Transverse colon (tissue), 4 donors: ENCODE measurements at regions not wholly inside any gene's neighbourhood (a gene's known extent, or its start where the extent isn't known, plus 50 kb on each side); places are given as distances from the start of the nearest gene placed in this dataset.

Experiments used
- DNase-seq: peaks from one replicate; pipeline ENCODE4 v3.0.0-alpha.2; 2019
- H3K27ac ChIP-seq, 4 donors: fragments of 200-600 bp; sonication (generic); 2 replicates each; pipeline ENCODE4 v1.5.1; 2016 to 2018; ENCODE audit warnings: inconsistent platforms in 4 of 4
- H3K27me3 ChIP-seq: fragments of 200-600 bp; sonication (generic); 2 replicates; pipeline ENCODE4 v1.5.1; 2017; ENCODE audit warnings: inconsistent platforms
- H3K36me3 ChIP-seq, 4 donors: fragments of 200-600 bp; sonication (generic); 2 replicates each; pipeline ENCODE4 v1.5.1; 2017 to 2019; ENCODE audit warnings: inconsistent platforms in 4 of 4
- H3K4me1 ChIP-seq, 4 donors: fragments of 200-600 bp; sonication (generic); 2 replicates each; pipeline ENCODE4 v1.5.1; 2017 to 2020; ENCODE audit warnings: inconsistent platforms in 4 of 4
- H3K4me3 ChIP-seq, 4 donors: fragments of 200-600 bp; sonication (generic); 1 replicate in 1 of 4; 2 replicates in 3 of 4; pipeline versions ENCODE4 v1.5.1 to v1.6.1; 2017 to 2019; ENCODE audit warnings: inconsistent platforms in 4 of 4
- H3K9me3 ChIP-seq, 2 donors: fragments of 200-600 bp; sonication (generic); 2 replicates each; pipeline ENCODE4 v1.5.1; 2017 to 2019; ENCODE audit warnings: inconsistent platforms in 2 of 2
- EP300 ChIP-seq: sonication (generic); formaldehyde crosslinking; IDR thresholded peaks from one replicate; pipeline ENCODE4 v1.6.1; 2017; ENCODE audit warnings: antibody characterized with exemption, low read depth
- POLR2A ChIP-seq: fragments of 450-650 bp; IDR thresholded peaks from one replicate; pipeline ENCODE4 v1.6.1; 2016; ENCODE audit warnings: antibody characterized with exemption, mild to moderate bottlenecking, moderate library complexity
- POLR2AphosphoS5 ChIP-seq, 3 donors: sonication (generic); formaldehyde crosslinking; IDR thresholded peaks; one replicate each; pipeline ENCODE4 v1.6.1; 2016; ENCODE audit warnings: antibody characterized with exemption in 3 of 3
- WGBS, 2 donors: methylation state at CpG; one replicate each; pipeline ENCODE4 v1.1.5; 2018; ENCODE audit warnings: low coverage in 1 of 2; 5-methylcytosine and 5-hydroxymethylcytosine counted together
- in situ Hi-C, 4 donors: fragments of 200-750 bp; cut with MboI; loops; one replicate each; pipeline versions ENCODE4 v1.15.0 to v1.15.1; 2017; ENCODE audit warnings: low sequenced_read_pairs in 3 of 4, low pct_ligation_motif_present in 1 of 4, low pct_unique_long_range_greater_than_20kb in 1 of 4
- intact Hi-C: fragments of 100-400 bp; cut with DNase I; formaldehyde crosslinking; loops from one replicate; pipeline ENCODE4 v1.15.1; 2023; ENCODE audit warnings: low total_unique reads
- TF ChIP-seq, protein P1 (sequence below), 5 experiments: fragments of 200-600 bp in 3 of 5; fragments of 450-650 bp in 2 of 5; sonication (generic) in 3 of 5; IDR thresholded peaks; 1 replicate in 2 of 5; 2 replicates in 3 of 5; pipeline ENCODE4 v1.5.1; 2016 to 2017; ENCODE audit warnings: antibody characterized with exemption in 5 of 5, inconsistent platforms in 3 of 5, mild to moderate bottlenecking in 2 of 5, moderate library complexity in 1 of 5

DNA sequence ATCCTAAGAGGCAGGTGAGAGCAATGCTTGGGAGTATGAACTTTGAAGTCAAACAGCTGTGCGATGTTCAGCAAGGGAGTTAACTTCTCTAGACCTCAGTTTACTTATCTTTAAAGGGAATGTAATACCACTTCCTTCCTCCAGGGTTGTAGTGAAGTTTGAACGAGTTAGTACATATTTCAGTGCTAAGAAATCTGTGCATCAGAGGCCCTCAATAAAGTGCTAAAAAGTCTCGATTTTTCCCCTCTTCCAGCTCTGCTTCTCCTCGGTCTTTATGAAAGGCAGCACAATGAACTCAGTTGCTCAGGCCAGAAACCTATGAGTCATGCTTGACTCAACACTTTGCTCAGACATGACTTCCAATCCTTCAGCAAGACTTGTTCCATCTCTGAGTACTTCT, 418.9 kb downstream of the MDFIC start:
- Histone ChIP-seq H3K4me1 (no peaks in the 10 kb centered on the region), H3K4me3 (no peak overlapping the region), H3K27me3 (no peaks in the 10 kb centered on the region), H3K27ac (no peak overlapping the region), H3K36me3 (no peaks in the 10 kb centered on the region), H3K9me3 (no peaks in the 10 kb centered on the region)
- 75 to 79% methylated on average over 2 to 4 of the region's 4 CpGs for WGBS, 2 donors
- no peak for DNase-seq
- intact Hi-C loops = no loop called here
- no peak for TF ChIP-seq EP300
- no peak for TF ChIP-seq POLR2AphosphoS5 (IDR thresholded peaks at IDR 0.05)
- TF ChIP-seq, protein P1, sequence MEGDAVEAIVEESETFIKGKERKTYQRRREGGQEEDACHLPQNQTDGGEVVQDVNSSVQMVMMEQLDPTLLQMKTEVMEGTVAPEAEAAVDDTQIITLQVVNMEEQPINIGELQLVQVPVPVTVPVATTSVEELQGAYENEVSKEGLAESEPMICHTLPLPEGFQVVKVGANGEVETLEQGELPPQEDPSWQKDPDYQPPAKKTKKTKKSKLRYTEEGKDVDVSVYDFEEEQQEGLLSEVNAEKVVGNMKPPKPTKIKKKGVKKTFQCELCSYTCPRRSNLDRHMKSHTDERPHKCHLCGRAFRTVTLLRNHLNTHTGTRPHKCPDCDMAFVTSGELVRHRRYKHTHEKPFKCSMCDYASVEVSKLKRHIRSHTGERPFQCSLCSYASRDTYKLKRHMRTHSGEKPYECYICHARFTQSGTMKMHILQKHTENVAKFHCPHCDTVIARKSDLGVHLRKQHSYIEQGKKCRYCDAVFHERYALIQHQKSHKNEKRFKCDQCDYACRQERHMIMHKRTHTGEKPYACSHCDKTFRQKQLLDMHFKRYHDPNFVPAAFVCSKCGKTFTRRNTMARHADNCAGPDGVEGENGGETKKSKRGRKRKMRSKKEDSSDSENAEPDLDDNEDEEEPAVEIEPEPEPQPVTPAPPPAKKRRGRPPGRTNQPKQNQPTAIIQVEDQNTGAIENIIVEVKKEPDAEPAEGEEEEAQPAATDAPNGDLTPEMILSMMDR (IDR thresholded peaks at IDR 0.05) = peak in 2 of 5 experiments; percentile 14 to 24
- no peak for TF ChIP-seq POLR2A
- in situ Hi-C loops = no loop called here

DNA sequence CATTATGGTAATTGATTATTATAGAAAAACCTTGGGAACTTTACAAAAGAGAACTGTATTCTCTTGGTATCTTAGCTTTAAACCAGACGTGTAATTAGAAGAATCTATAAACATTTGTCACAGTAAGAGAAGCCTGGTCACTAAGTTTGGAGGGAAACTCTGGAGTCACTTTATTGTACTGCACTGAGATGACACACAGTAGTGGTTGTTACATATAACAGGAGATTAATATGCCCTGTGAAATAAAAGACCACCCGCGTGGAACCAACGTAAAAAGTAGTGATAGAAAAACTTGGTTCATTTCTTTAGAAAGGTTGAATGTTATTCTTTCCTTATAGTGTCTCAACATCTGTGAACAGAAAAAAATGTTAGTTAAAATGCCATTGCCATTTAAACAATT, 416.1 kb downstream of the MDFIC start:
- WGBS, 2 donors = 80 to 88% methylated on average over 4 of the region's 4 CpGs
- H3K4me3 ChIP-seq = no peak overlapping the region
- H3K36me3 ChIP-seq = no peaks in the 10 kb centered on the region
- H3K27me3 ChIP-seq = no peaks in the 10 kb centered on the region
- no peak overlapping the region for H3K27ac ChIP-seq
- no peaks in the 10 kb centered on the region for H3K9me3 ChIP-seq
- in situ Hi-C loops = no loop called here
- intact Hi-C loops = no loop called here
- DNase-seq = no peak
- no peak for TF ChIP-seq EP300
- no peak for TF ChIP-seq POLR2AphosphoS5 (IDR thresholded peaks at IDR 0.05)
- TF ChIP-seq, protein P1 (IDR thresholded peaks at IDR 0.05) = no peak
- TF ChIP-seq POLR2A = no peak
- no peaks in the 10 kb centered on the region for H3K4me1 ChIP-seq

DNA sequence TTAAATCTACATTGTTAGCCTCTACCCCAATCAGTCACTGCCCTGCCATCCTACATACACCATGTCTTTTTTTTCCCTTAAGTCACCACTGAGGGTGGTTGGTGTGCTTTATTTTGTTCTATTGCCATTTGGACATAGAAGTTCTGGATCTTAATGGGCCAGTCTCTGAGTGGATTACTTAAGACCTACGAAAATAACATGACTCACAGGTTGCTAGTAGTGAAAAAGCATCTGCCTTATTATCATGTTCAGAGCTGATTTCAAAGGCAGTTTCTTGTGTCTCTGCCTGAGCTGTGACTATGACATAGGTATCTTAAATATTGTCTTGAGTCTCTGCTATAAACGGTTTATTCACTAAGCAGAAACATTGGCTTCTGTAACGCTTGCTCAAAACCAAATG, 410.8 kb downstream of the MDFIC start:
- in situ Hi-C loops (no loop called here), intact Hi-C loops (no loop called here)
- H3K4me3 ChIP-seq = no peak overlapping the region
- H3K27ac ChIP-seq = no peak overlapping the region
- no peaks in the 10 kb centered on the region for H3K36me3 ChIP-seq
- DNase-seq = no peak
- WGBS, 2 donors = 80 to 82% methylated on average over 2 to 3 of the region's 3 CpGs
- H3K27me3 ChIP-seq = no peaks in the 10 kb centered on the region
- TF ChIP-seq, protein P1 (IDR thresholded peaks at IDR 0.05) = no peak
- TF ChIP-seq POLR2A (no peak), POLR2AphosphoS5 (IDR thresholded peaks at IDR 0.05) (no peak), EP300 (no peak)
- no peaks in the 10 kb centered on the region for H3K4me1 ChIP-seq
- no peaks in the 10 kb centered on the region for H3K9me3 ChIP-seq

DNA sequence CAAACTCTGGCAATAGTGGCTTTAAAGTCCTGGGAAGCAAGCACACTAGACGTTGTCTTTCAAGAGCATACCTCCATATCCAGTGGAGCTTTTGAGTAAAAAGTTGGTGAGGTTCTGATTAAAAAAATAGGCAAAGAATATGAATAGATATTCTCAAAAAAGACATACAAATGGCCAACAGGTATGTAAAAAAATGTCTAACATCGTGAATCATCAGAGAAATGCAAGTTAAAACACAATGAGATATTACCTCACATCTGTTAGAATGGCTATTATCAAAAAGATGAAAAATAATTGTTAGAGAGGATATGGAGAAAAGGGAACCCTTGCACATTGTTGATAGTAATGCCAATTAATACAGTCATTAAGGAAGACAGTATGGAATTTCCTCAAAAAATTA, 407.1 kb downstream of the MDFIC start:
- H3K9me3 ChIP-seq = no peaks in the 10 kb centered on the region
- no peaks in the 10 kb centered on the region for H3K4me1 ChIP-seq
- DNase-seq = no peak
- in situ Hi-C loops (no loop called here), intact Hi-C loops (no loop called here)
- no peak overlapping the region for H3K27ac ChIP-seq
- H3K36me3 ChIP-seq = no peaks in the 10 kb centered on the region
- TF ChIP-seq, protein P1 (IDR thresholded peaks at IDR 0.05) = no peak
- TF ChIP-seq EP300 (no peak), POLR2AphosphoS5 (IDR thresholded peaks at IDR 0.05) (no peak), POLR2A (no peak)
- H3K27me3 ChIP-seq = no peaks in the 10 kb centered on the region
- H3K4me3 ChIP-seq = no peak overlapping the region
- WGBS, 2 donors = 68 to 100% methylated on average over 2 of the region's 2 CpGs
